Activated T-helper 1 cell treated with anti-CD3 and anti-CD28 coated beads, Interleukin-12 subunit alpha, Interleukin-12 subunit beta, Interleukin-2, Interleukin-4 antibody, amounts not matched to agents 30 ng/mL and 10 ng/mL and 1 ng/mL, durations not matched to agents 14 hours and 24 hours and 36 hours (primary cell): ENCODE measurements at regions not wholly inside any gene's neighbourhood (a gene's known extent, or its start where the extent isn't known, plus 50 kb on each side); places are given as distances from the start of the nearest gene placed in this dataset.

Experiments
- DNase-seq: peaks from one replicate; pipeline ENCODE4 v3.0.0; 2021; ENCODE audit warnings: low spot score
- H3K27ac Mint-ChIP-seq: one replicate; pipeline ENCODE4 v1.8.0; 2021; ENCODE audit warnings: mild to moderate bottlenecking, mixed read lengths
- H3K27me3 Mint-ChIP-seq: one replicate; pipeline ENCODE4 v1.8.0; 2022; ENCODE audit warnings: mild to moderate bottlenecking, moderate library complexity, mixed read lengths; ENCODE audit not compliant: insufficient read depth
- H3K36me3 Mint-ChIP-seq: one replicate; pipeline ENCODE4 v1.8.0; 2021; ENCODE audit warnings: low read depth, mixed read lengths
- H3K4me1 Mint-ChIP-seq: one replicate; pipeline ENCODE4 v1.8.0; 2021; ENCODE audit warnings: low read depth, mixed read lengths
- H3K4me3 Mint-ChIP-seq: one replicate; pipeline ENCODE4 v1.8.0; 2021; ENCODE audit warnings: mild to moderate bottlenecking, moderate library complexity, mixed read lengths
- H3K9me3 Mint-ChIP-seq: one replicate; pipeline ENCODE4 v1.8.0; 2021; ENCODE audit warnings: mixed read lengths
- intact Hi-C: fragments of 100-400 bp; cut with micrococcal nuclease; formaldehyde crosslinking; loops from one replicate; pipeline ENCODE4 v1.15.1; 2024

- Mint-ChIP-seq H3K4me1 (peaks cover 7% of the 10 kb centered on the region), H3K4me3 (no peak overlapping the region), H3K27me3 (peaks cover 13% of the 10 kb centered on the region), H3K36me3 (no peaks in the 10 kb centered on the region), H3K9me3 (no peaks in the 10 kb centered on the region), H3K27ac (no peak overlapping the region)
- no peak for DNase-seq
- intact Hi-C loops, result no loop called here
These were observed 51.5 kb upstream of the TMEM200A start for GRCh38 chr6:130314271-130314670.

GRCh38 chr6:130313206-130313605, 52.6 kb upstream of the TMEM200A start:
- Mint-ChIP-seq H3K9me3 (no peaks in the 10 kb centered on the region), H3K27ac (no peak overlapping the region), H3K4me1 (peaks cover 7% of the 10 kb centered on the region), H3K27me3 (peaks cover 9% of the 10 kb centered on the region), H3K36me3 (no peaks in the 10 kb centered on the region), H3K4me3 (no peak overlapping the region)
- DNase-seq, result no peak
- intact Hi-C loops, result no loop called here

- no peak overlapping the region for H3K4me3 Mint-ChIP-seq
- H3K27ac Mint-ChIP-seq, result no peak overlapping the region
- no peak for DNase-seq
- no peaks in the 10 kb centered on the region for H3K9me3 Mint-ChIP-seq
- intact Hi-C loops, result no loop called here
- H3K27me3 Mint-ChIP-seq, result peaks cover 8% of the 10 kb centered on the region
- H3K36me3 Mint-ChIP-seq, result no peaks in the 10 kb centered on the region
- peaks cover 11% of the 10 kb centered on the region for H3K4me1 Mint-ChIP-seq
These were observed 56.8 kb upstream of the TMEM200A start for GRCh38 chr6:130309028-130309427.

- no peaks in the 10 kb centered on the region for H3K36me3 Mint-ChIP-seq
- H3K4me1 Mint-ChIP-seq, result peaks cover 10% of the 10 kb centered on the region
- DNase-seq, result no peak
- no peak overlapping the region for H3K27ac Mint-ChIP-seq
- no peak overlapping the region for H3K4me3 Mint-ChIP-seq
- no peaks in the 10 kb centered on the region for H3K9me3 Mint-ChIP-seq
- H3K27me3 Mint-ChIP-seq, result peaks cover 9% of the 10 kb centered on the region
- intact Hi-C loops, result no loop called here
These were observed 58.0 kb upstream of the TMEM200A start for GRCh38 chr6:130307752-130308361.

GRCh38 chr6:130306377-130306776, 59.4 kb upstream of the TMEM200A start:
- peaks cover 10% of the 10 kb centered on the region for H3K4me1 Mint-ChIP-seq

GRCh38 chr6:130303431-130303830, 62.4 kb upstream of the TMEM200A start:
- H3K4me3 Mint-ChIP-seq, result no peak overlapping the region
- intact Hi-C loops, result no loop called here
- H3K4me1 Mint-ChIP-seq, result peaks cover 10% of the 10 kb centered on the region

More at GRCh38 chr6:130306377-130306776, 59.4 kb upstream of the TMEM200A start:
- no peaks in the 10 kb centered on the region for H3K36me3 Mint-ChIP-seq
- H3K27me3 Mint-ChIP-seq, result peaks cover 12% of the 10 kb centered on the region
- H3K4me3 Mint-ChIP-seq, result no peak overlapping the region
- intact Hi-C loops, result no loop called here
- no peak for DNase-seq
- peaks cover 5% of the 10 kb centered on the region for H3K9me3 Mint-ChIP-seq
- H3K27ac Mint-ChIP-seq, result no peak overlapping the region

GRCh38 chr6:130298258-130298657, 67.6 kb upstream of the TMEM200A start:
- DNase-seq, result no peak
- Mint-ChIP-seq H3K9me3 (peaks cover 5% of the 10 kb centered on the region), H3K27ac (no peak overlapping the region), H3K4me3 (no peak overlapping the region), H3K36me3 (no peaks in the 10 kb centered on the region), H3K27me3 (peaks cover 22% of the 10 kb centered on the region), H3K4me1 (no peaks in the 10 kb centered on the region)
- intact Hi-C loops, result no loop called here

More at GRCh38 chr6:130303431-130303830, 62.4 kb upstream of the TMEM200A start:
- Mint-ChIP-seq H3K27ac (no peak overlapping the region), H3K27me3 (peaks cover 23% of the 10 kb centered on the region), H3K36me3 (no peaks in the 10 kb centered on the region), H3K9me3 (peaks cover 5% of the 10 kb centered on the region)
- no peak for DNase-seq

GRCh38 chr6:130296854-130297253, 69.0 kb upstream of the TMEM200A start:
- peaks cover 16% of the 10 kb centered on the region for H3K27me3 Mint-ChIP-seq
- no peak overlapping the region for H3K27ac Mint-ChIP-seq
- intact Hi-C loops, result no loop called here
- no peak overlapping the region for H3K4me3 Mint-ChIP-seq
- no peak for DNase-seq
- H3K9me3 Mint-ChIP-seq, result peaks cover under 1% of the 10 kb centered on the region
- no peaks in the 10 kb centered on the region for H3K4me1 Mint-ChIP-seq
- H3K36me3 Mint-ChIP-seq, result no peaks in the 10 kb centered on the region

GRCh38 chr6:130293800-130294199, 71.0 kb upstream of the SAMD3 start:
- Mint-ChIP-seq H3K36me3 (no peaks in the 10 kb centered on the region), H3K27me3 (peaks cover 4% of the 10 kb centered on the region), H3K9me3 (no peaks in the 10 kb centered on the region), H3K27ac (no peak overlapping the region), H3K4me1 (no peaks in the 10 kb centered on the region), H3K4me3 (no peak overlapping the region)
- intact Hi-C loops, result loop anchor here (1.0 kb wide), 3 partner anchors 405 to 550 kb away; no protein-coding TSS in a partner anchor
- no peak for DNase-seq

- H3K4me3 Mint-ChIP-seq, result no peak overlapping the region
- no peak overlapping the region for H3K27ac Mint-ChIP-seq
- no peak for DNase-seq
- no peaks in the 10 kb centered on the region for H3K4me1 Mint-ChIP-seq
- H3K36me3 Mint-ChIP-seq, result no peaks in the 10 kb centered on the region
- H3K9me3 Mint-ChIP-seq, result no peaks in the 10 kb centered on the region
- intact Hi-C loops, result loop anchor here (10.0 kb wide), 1 partner anchor 693 kb away; no protein-coding TSS in a partner anchor
- H3K27me3 Mint-ChIP-seq, result peaks cover 9% of the 10 kb centered on the region
These were observed 65.3 kb upstream of the SAMD3 start for GRCh38 chr6:130288065-130288464.

GRCh38 chr6:130282234-130282995, 59.7 kb upstream of the SAMD3 start:
- H3K4me3 Mint-ChIP-seq, result no peak overlapping the region
- peaks cover 5% of the 10 kb centered on the region for H3K9me3 Mint-ChIP-seq
- H3K27me3 Mint-ChIP-seq, result no peaks in the 10 kb centered on the region
- H3K27ac Mint-ChIP-seq, result no peak overlapping the region
- peaks cover 12% of the 10 kb centered on the region for H3K4me1 Mint-ChIP-seq
- intact Hi-C loops, result loop anchor here (1.0 to 10.0 kb wide), 5 partner anchors 150 to 688 kb away; no protein-coding TSS in a partner anchor
- DNase-seq, result no peak
- peaks cover 2% of the 10 kb centered on the region for H3K36me3 Mint-ChIP-seq

- Mint-ChIP-seq H3K27ac (no peak overlapping the region), H3K4me3 (no peak overlapping the region), H3K27me3 (peaks cover 2% of the 10 kb centered on the region), H3K9me3 (peaks cover 42% of the 10 kb centered on the region), H3K4me1 (no peaks in the 10 kb centered on the region), H3K36me3 (peaks cover 6% of the 10 kb centered on the region)
- intact Hi-C loops, result no loop called here
- no peak for DNase-seq
These were observed 53.8 kb upstream of the SAMD3 start for GRCh38 chr6:130276507-130276906.

- H3K36me3 Mint-ChIP-seq, result peaks cover 11% of the 10 kb centered on the region
- intact Hi-C loops, result no loop called here
- no peak overlapping the region for H3K27ac Mint-ChIP-seq
- H3K4me1 Mint-ChIP-seq, result no peaks in the 10 kb centered on the region
- H3K9me3 Mint-ChIP-seq, result peaks cover 46% of the 10 kb centered on the region
- peaks cover 2% of the 10 kb centered on the region for H3K27me3 Mint-ChIP-seq
- no peak for DNase-seq
- no peak overlapping the region for H3K4me3 Mint-ChIP-seq
These were observed 51.3 kb upstream of the SAMD3 start for GRCh38 chr6:130274007-130274406.
